ENCODE measurements at regions not wholly inside any gene's neighbourhood (a gene's known extent, or its start where the extent isn't known, plus 50 kb on each side); places are given as distances from the start of the nearest gene placed in this dataset.

DNA sequence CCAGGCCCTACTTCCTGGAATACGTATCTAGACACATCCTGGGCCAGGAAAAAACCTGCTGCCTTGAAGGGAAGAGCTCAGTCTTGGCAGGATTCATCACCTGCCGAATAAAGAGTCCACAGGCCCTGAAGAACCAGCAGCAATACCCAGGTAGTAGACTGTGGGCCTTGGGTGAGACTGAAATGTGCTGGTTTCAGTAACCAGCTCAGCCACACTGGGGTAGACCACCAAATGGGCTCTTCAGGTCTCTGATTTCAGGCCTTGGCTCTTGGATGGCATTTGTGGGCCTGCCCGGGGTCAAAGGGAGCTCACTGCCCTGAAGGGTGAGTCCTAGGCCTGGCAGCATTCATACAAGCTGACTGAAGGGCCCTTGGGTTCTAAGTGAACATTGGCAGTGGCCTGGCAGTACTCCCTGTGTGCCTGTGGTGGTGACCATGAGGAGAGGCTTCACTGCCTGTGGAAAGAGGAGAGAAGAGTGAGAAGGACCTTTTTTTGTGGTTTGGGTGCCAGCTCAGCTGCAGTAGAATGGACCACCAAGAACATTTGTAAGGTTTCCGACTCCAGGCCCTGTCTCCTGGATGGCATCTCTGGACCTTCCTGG, 175.1 kb downstream of the ANKRD30B start:
- no peak for DNase-seq (ENCODE audit: low read depth)
- H3K4me3 ChIP-seq (ENCODE audit: low read depth, low read length), result no peak overlapping the region
- TF ChIP-seq, protein P1, sequence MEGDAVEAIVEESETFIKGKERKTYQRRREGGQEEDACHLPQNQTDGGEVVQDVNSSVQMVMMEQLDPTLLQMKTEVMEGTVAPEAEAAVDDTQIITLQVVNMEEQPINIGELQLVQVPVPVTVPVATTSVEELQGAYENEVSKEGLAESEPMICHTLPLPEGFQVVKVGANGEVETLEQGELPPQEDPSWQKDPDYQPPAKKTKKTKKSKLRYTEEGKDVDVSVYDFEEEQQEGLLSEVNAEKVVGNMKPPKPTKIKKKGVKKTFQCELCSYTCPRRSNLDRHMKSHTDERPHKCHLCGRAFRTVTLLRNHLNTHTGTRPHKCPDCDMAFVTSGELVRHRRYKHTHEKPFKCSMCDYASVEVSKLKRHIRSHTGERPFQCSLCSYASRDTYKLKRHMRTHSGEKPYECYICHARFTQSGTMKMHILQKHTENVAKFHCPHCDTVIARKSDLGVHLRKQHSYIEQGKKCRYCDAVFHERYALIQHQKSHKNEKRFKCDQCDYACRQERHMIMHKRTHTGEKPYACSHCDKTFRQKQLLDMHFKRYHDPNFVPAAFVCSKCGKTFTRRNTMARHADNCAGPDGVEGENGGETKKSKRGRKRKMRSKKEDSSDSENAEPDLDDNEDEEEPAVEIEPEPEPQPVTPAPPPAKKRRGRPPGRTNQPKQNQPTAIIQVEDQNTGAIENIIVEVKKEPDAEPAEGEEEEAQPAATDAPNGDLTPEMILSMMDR (IDR thresholded peaks at IDR 0.05; ENCODE audit: low read depth, low read length, missing control alignments), result no peak
- in situ Hi-C loops (cut with HindIII; ENCODE audit: low sequenced_read_pairs), result no loop called here

DNA sequence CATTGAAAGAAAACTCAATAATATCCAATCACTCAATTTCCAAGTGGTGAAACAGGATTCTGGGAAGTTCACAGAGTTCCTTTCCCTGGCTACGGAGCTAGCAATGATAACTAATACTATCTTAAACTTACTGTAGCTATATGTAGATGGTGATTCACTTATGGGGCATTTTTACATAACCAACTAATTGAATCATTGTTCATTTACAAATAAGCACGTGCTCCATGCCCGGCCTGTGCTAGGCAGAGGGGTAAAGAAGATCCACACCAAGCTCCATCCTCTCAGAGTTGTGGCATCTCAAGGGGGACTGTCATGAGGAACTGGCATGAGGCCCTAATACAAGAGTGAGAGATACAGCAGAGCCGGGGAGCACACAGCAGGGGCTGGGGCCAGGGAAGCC, 176.3 kb downstream of the ANKRD30B start:
- in situ Hi-C loops (cut with HindIII; ENCODE audit: low sequenced_read_pairs), result no loop called here
- H3K4me3 ChIP-seq (ENCODE audit: low read depth, low read length), result no peak overlapping the region
- no peak for DNase-seq (ENCODE audit: low read depth)
- TF ChIP-seq, protein P1 (IDR thresholded peaks at IDR 0.05; ENCODE audit: low read depth, low read length, missing control alignments), result no peak

DNA sequence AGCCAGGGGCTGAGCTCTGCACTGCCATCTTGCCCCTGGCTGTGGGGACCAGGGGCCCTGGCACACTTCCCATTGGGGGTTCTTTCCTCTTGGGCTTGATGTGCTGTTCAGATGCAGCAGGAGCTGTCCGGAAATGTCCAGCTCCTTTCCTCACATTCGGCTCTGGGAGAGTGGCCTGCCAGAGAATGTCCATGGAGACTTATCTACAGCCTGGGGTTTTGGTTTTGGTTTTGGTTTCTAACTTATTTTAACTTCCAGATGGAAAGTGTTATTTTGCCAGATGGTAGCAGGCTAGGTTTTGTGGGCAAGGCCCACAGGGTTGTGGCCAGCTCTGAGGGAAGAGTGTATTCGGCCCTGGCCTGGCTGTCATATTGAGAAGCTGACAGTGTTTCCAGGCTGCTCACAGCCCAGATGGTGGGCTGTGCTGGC, 177.3 kb downstream of the ANKRD30B start:
- H3K4me3 ChIP-seq (ENCODE audit: low read depth, low read length), result no peak overlapping the region
- peak; percentile 2 for DNase-seq (ENCODE audit: low read depth)
- in situ Hi-C loops (cut with HindIII; ENCODE audit: low sequenced_read_pairs), result no loop called here
- TF ChIP-seq, protein P1 (IDR thresholded peaks at IDR 0.05; ENCODE audit: low read depth, low read length, missing control alignments), result no peak

DNA sequence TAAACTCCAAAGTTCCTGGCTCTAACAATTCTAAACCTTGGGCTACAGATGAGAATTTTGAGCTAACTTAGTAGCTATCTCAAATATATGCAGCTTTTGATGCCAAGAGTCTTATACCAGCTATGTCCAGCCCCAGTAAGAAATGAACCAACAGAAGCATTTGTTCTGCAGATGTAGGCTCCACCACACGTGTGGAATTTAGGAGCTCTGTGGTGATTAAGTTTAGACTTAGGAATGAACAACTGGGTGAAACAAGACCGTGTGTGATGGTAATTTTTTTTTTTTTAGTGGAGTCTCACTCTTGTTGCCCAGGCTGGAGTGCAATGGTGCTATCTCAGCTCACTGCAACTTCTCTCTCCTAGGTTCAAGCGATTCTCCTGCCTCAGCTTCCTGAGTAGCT, 179.7 kb downstream of the ANKRD30B start:
- TF ChIP-seq, protein P1 (IDR thresholded peaks at IDR 0.05; ENCODE audit: low read depth, low read length, missing control alignments), result no peak

DNA sequence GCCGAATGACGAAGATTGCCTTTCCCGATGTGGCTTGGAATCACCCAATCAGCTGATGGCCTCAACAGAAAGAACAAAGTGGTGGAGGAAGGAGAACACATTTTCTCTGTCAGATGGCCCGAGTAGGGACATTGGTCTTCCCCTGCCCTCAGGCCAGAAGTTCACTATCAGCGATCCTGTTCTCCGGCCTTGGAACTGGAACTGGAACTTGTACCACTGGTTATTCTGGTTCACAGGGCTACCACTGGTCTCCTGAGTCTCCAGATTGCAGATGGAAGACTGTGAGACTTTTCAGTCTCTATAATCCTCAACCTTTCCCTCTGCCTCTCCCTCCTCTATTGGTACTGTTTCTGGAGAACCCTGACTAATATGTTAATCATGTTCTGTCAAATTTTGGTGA, 180.4 kb downstream of the ANKRD30B start:
- in situ Hi-C loops (cut with HindIII; ENCODE audit: low sequenced_read_pairs), result no loop called here
- TF ChIP-seq, protein P1 (IDR thresholded peaks at IDR 0.05; ENCODE audit: low read depth, low read length, missing control alignments), result no peak
- DNase-seq (ENCODE audit: low read depth), result no peak

More for the DNA sequence above, 179.7 kb downstream of the ANKRD30B start:
- in situ Hi-C loops (cut with HindIII; ENCODE audit: low sequenced_read_pairs), result no loop called here
- H3K4me3 ChIP-seq (ENCODE audit: low read depth, low read length), result no peak overlapping the region
- DNase-seq (ENCODE audit: low read depth), result no peak

DNA sequence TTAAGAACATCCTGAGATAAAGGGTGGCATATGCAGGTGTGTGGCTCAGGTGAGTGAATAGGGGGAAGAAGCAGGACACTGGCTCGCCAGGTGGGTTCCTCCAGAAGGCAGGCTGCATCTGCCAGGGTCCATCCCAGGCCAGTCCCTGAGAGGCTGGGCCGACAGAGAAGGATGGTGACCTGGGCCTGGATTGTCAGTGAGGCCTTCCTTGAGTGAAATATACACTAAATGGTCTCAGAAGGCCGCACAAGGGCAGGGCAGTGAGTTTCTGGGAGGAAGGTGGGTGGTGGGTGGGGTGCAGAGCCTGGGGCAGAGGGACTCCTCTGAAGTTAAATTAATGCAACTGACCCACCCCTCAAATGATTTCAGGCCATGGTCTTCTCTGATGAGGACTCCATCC, 182.1 kb downstream of the ANKRD30B start:
- in situ Hi-C loops (cut with HindIII; ENCODE audit: low sequenced_read_pairs), result no loop called here
- no peak overlapping the region for H3K4me3 ChIP-seq (ENCODE audit: low read depth, low read length)
- TF ChIP-seq, protein P1 (IDR thresholded peaks at IDR 0.05; ENCODE audit: low read depth, low read length, missing control alignments), result no peak
- no peak for DNase-seq (ENCODE audit: low read depth)

More for the DNA sequence above, 180.4 kb downstream of the ANKRD30B start:
- no peak overlapping the region for H3K4me3 ChIP-seq (ENCODE audit: low read depth, low read length)

All from astrocyte of the cerebellum (primary cell).